Body of pancreas (tissue), 4 donors: ENCODE measurements at regions not wholly inside any gene's neighbourhood (a gene's known extent, or its start where the extent isn't known, plus 50 kb on each side); places are given as distances from the start of the nearest gene placed in this dataset.

Source experiments
- ATAC-seq: fragments of 150-250 bp; one replicate; pipeline ENCODE4 v1.9.1; 2016
- DNase-seq, 4 donors: peaks; one replicate each; pipeline ENCODE4 v3.0.0-alpha.2; 2019
- H3K27ac ChIP-seq, 4 donors: fragments of 200-600 bp; sonication (generic); 1 replicate in 3 of 4; 2 replicates in 1 of 4; pipeline versions ENCODE4 v1.5.1 to v1.6.1; 2016 to 2019; ENCODE audit warnings: mild to moderate bottlenecking in 1 of 4, mixed read lengths in 1 of 4, moderate library complexity in 1 of 4
- H3K27me3 ChIP-seq, 2 donors: fragments of 200-600 bp; sonication (generic); one replicate each; pipeline ENCODE4 v1.6.0; 2016; ENCODE audit warnings: mild to moderate bottlenecking in 1 of 2
- H3K36me3 ChIP-seq, 2 donors: fragments of 200-600 bp; sonication (generic); replicated peaks in 1 of 2; 2 replicates each; pipeline ENCODE4 v1.5.1; 2016; ENCODE audit warnings: low read depth in 2 of 2; ENCODE audit not compliant: insufficient read depth in 1 of 2
- H3K4me1 ChIP-seq: fragments of 200-600 bp; sonication (generic); one replicate; pipeline ENCODE4 v1.6.0; 2016
- H3K4me3 ChIP-seq, 2 donors: fragments of 200-600 bp; sonication (generic); 1 replicate in 1 of 2; 2 replicates in 1 of 2; pipeline ENCODE4 v1.5.1; 2016 to 2019
- H3K9me3 ChIP-seq, 3 donors: fragments of 200-600 bp; sonication (generic); 1 replicate in 2 of 3; 2 replicates in 1 of 3; pipeline ENCODE4 v1.5.1; 2016
- CTCF ChIP-seq, 7 experiments: fragments of 450-650 bp in 4 of 7; fragments of 200-600 bp in 3 of 7; sonication (generic) in 3 of 7; IDR thresholded peaks; one replicate each; pipeline ENCODE4 v1.5.1; 2016 to 2019; ENCODE audit warnings: antibody characterized with exemption in 7 of 7
- POLR2A ChIP-seq, 3 donors: fragments of 450-650 bp; IDR thresholded peaks; one replicate each; pipeline ENCODE4 v1.6.1; 2016; ENCODE audit warnings: antibody characterized with exemption in 3 of 3, mild to moderate bottlenecking in 2 of 3
- WGBS, 2 donors: methylation state at CpG; one replicate each; pipeline ENCODE4 v1.1.5; 2017; 5-methylcytosine and 5-hydroxymethylcytosine counted together
- intact Hi-C: fragments of 100-400 bp; cut with DNase I; formaldehyde crosslinking; loops from one replicate; pipeline ENCODE4 v1.15.1; 2023

GRCh38 chr1:238252033-238252802 is 361.5 kb upstream of the ZP4 start:
- Histone ChIP-seq H3K4me1 (no peaks in the 10 kb centered on the region), H3K27me3 (no peaks in the 10 kb centered on the region), H3K36me3 (no peaks in the 10 kb centered on the region), H3K4me3 (no peak overlapping the region), H3K27ac (no peak overlapping the region), H3K9me3 (no peaks in the 10 kb centered on the region)
- peak; percentile 13 to 75 (median 66) for TF ChIP-seq CTCF (IDR thresholded peaks at IDR 0.05)
- TF ChIP-seq POLR2A (IDR thresholded peaks at IDR 0.05), result no peak
- intact Hi-C loops, result no loop called here
- DNase-seq, result peak; percentile 70 to 86 (median 81)
- ATAC-seq, result peak; percentile 84
- 48% methylated on average over 15 of the region's 15 CpGs for WGBS, 2 donors

- no peaks in the 10 kb centered on the region for H3K4me1 ChIP-seq
- ATAC-seq, result no peak
- no peak for TF ChIP-seq CTCF (IDR thresholded peaks at IDR 0.05)
Measured at GRCh38 chr1:238248356-238248755, 357.6 kb upstream of the ZP4 start.

GRCh38 chr1:238242181-238242580 is 351.5 kb upstream of the ZP4 start:
- TF ChIP-seq POLR2A (IDR thresholded peaks at IDR 0.05), result no peak
- no peak for TF ChIP-seq CTCF (IDR thresholded peaks at IDR 0.05)
- H3K27ac ChIP-seq, result no peak overlapping the region
- no peaks in the 10 kb centered on the region for H3K9me3 ChIP-seq
- no peak for DNase-seq
- ATAC-seq, result no peak
- no peaks in the 10 kb centered on the region for H3K4me1 ChIP-seq
- no peaks in the 10 kb centered on the region for H3K36me3 ChIP-seq
- no peak overlapping the region for H3K4me3 ChIP-seq
- no peaks in the 10 kb centered on the region for H3K27me3 ChIP-seq
- intact Hi-C loops, result no loop called here
- WGBS, 2 donors, result 49 to 50% methylated on average over 1 of the region's 1 CpG

More at GRCh38 chr1:238248356-238248755, 357.6 kb upstream of the ZP4 start:
- intact Hi-C loops, result no loop called here
- Histone ChIP-seq H3K4me3 (no peak overlapping the region), H3K36me3 (no peaks in the 10 kb centered on the region), H3K27me3 (no peaks in the 10 kb centered on the region), H3K27ac (no peak overlapping the region), H3K9me3 (no peaks in the 10 kb centered on the region)
- 66 to 68% methylated on average over 3 of the region's 3 CpGs for WGBS, 2 donors
- no peak for DNase-seq

- H3K9me3 ChIP-seq, result no peaks in the 10 kb centered on the region
- no peaks in the 10 kb centered on the region for H3K27me3 ChIP-seq
- no peak overlapping the region for H3K27ac ChIP-seq
- ATAC-seq, result no peak
- DNase-seq, result no peak
- intact Hi-C loops, result no loop called here
- no peak overlapping the region for H3K4me3 ChIP-seq
- H3K36me3 ChIP-seq, result no peaks in the 10 kb centered on the region
- 60 to 75% methylated on average over 3 of the region's 3 CpGs for WGBS, 2 donors
- TF ChIP-seq POLR2A (IDR thresholded peaks at IDR 0.05) (no peak), CTCF (IDR thresholded peaks at IDR 0.05) (no peak)
- H3K4me1 ChIP-seq, result no peaks in the 10 kb centered on the region
Measured at GRCh38 chr1:238241607-238242006, 350.9 kb upstream of the ZP4 start.

GRCh38 chr1:238239343-238239742 is 348.6 kb upstream of the ZP4 start:
- 33 to 90% methylated on average over 1 to 5 of the region's 5 CpGs for WGBS, 2 donors
- no peaks in the 10 kb centered on the region for H3K4me1 ChIP-seq
- TF ChIP-seq POLR2A (IDR thresholded peaks at IDR 0.05) (no peak), CTCF (IDR thresholded peaks at IDR 0.05) (no peak)
- no peak overlapping the region for H3K4me3 ChIP-seq
- no peak overlapping the region for H3K27ac ChIP-seq
- H3K9me3 ChIP-seq, result no peaks in the 10 kb centered on the region
- DNase-seq (no peak), ATAC-seq (no peak)
- no peaks in the 10 kb centered on the region for H3K27me3 ChIP-seq
- intact Hi-C loops, result no loop called here
- no peaks in the 10 kb centered on the region for H3K36me3 ChIP-seq
